Activated CD8-positive, alpha-beta memory T cell treated with anti-CD3 and anti-CD28 coated beads for 24 hours (primary cell): ENCODE measurements at regions not wholly inside any gene's neighbourhood (a gene's known extent, or its start where the extent isn't known, plus 50 kb on each side); places are given as distances from the start of the nearest gene placed in this dataset.

ENCODE experiments used
- DNase-seq: peaks from one replicate; pipeline ENCODE4 v3.0.0-alpha.2; 2020

- DNase-seq: no peak
These were observed 288.0 kb upstream of the PLET1 start for GRCh38 chr11:112548641-112549040.

GRCh38 chr11:112553205-112553731, 292.6 kb upstream of the PLET1 start:
- no peak for DNase-seq

GRCh38 chr11:112554586-112554985, 293.9 kb upstream of the PLET1 start:
- DNase-seq: no peak

GRCh38 chr11:112555491-112556364, 295.1 kb upstream of the PLET1 start:
- DNase-seq: peak; percentile 87

- DNase-seq: no peak
These were observed 298.0 kb upstream of the PLET1 start for GRCh38 chr11:112558691-112559090.

GRCh38 chr11:112563808-112564207, 303.1 kb upstream of the PLET1 start:
- DNase-seq: no peak

DNA sequence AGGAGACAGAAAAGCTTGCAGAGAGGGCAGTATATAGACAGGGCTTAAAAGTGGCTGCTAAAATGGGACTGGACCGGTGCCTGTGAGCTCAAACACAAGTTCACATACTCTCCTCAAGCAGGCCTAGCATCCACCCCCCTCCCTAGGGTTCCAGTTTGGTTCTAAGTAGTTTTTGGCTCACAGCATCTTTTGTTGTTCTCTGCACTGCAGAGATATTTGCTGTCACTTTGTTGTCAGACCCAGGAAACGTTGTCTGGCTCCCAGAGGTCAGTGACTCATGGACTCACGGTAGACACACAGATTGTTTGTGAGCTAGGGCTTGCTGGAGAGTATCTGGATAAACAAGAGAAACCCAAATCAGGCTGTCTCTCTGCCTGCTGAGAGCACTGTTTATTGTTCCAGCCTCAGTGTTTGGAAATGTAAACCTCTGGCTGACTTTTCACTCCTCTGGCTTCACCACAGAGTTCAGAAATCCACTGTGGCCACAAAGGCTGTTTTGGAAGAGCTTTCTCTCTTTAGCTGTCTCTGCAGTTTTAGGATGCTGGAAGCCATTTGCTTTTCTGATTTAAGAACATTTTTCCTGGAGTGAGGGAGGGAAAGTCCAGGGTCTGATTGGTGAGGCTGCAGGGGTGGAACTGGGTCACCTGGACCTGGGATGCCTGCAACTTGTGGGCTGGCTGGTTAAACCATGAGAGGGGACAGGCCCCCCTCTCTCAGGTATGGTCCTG, 303.7 kb upstream of the PLET1 start:
- DNase-seq: no peak

- DNase-seq: no peak
These were observed 304.9 kb upstream of the PLET1 start for GRCh38 chr11:112565551-112565950.

GRCh38 chr11:112566124-112566523, 305.5 kb upstream of the PLET1 start:
- DNase-seq: no peak

DNA sequence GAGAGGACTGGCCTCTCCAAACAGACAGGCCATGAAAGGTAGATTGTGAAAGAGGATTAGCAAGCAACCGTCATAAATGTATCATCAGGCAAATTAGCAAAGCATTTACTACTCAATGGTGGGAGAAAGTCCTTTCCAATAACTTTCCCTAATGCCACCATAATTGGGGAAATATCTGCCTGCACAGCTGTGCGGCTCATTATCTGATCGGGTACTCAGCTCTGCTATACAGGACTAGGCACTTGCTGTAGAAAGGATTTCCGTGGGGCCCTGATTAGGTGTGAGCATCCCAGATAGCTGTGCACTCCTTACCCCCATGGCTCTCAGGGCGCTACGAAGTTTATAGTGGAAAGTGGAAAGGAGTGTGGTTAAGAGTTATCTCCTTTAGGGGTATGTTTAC, 309.7 kb upstream of the PLET1 start:
- DNase-seq: no peak

DNA sequence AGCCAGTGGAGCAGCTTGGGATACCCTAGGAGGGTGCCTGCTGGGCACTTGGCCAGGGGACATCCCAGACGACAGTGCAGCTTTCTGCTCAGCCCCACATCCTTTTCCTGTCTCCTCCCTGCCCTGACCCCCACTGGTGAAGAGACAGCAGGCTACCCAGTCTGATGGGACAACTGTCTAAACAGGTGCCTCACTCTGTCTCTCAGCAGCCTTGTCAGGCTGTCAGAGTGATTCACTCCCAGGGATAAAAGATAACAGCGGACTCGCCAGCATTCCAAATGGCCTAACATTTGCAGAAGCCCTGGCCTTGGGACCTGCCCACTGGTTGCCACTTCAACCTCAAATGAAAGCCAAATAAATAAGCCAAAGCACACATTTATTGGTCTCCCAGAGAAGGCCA, 318.6 kb upstream of the PLET1 start:
- DNase-seq: no peak

DNA sequence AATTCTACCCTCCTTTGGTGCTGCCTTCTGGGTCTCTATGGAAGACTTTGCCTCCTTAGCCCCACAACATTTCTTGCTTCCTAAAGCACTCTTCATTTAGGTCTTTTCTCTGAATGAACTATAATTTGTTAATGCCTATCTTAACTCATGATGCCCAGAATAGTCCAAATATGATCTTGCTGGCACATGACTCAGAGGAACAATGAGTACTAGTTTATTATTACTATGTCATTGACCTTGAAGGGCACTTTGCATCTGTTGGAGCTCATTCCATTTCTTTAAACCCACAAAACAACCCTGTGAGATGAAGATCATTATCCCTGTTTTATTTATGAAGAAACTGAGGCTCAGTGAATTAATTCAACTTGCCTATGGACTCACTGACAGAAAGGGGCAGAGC, 320.2 kb upstream of the PLET1 start:
- DNase-seq: no peak

DNA sequence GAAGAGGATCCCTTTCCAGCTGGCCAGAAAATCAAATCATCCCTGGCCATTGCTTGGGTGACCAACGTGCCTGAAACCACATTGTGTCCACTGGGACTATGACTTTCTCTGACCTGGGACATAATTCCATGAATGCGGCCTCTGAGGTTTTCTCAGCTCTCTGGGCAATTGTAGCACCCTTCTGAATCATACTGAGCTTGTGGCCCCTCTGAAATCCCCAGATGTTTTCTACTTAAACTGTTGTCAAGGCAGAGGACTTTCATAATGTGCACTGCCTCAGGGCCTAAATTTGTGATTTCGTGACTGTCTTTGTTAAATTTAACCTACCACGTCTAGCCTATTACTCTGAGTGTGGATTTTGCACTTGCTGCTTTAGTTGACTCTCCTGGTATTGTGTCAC, 321.1 kb upstream of the PLET1 start:
- DNase-seq: no peak

DNA sequence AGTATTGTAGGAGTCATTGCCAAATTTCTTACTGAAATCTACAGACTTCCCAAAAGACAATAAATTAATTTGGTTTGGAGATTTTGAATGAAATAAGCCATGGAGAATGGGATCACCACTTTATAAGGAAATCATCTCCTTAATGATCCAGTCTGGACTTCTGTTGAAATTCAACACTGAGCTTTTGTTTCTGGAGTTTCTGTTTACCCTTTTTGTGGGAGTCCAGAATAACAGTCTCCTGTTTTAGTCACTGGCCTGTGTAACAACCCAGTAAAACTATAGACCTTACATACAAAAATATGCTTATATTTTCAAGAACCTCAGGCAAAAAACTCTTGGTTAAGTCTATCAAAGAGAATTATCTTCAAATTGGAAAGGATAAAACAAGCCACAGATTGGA, 321.7 kb upstream of the PLET1 start:
- DNase-seq: no peak

GRCh38 chr11:112583261-112583893, 322.7 kb upstream of the PLET1 start:
- DNase-seq: no peak

DNA sequence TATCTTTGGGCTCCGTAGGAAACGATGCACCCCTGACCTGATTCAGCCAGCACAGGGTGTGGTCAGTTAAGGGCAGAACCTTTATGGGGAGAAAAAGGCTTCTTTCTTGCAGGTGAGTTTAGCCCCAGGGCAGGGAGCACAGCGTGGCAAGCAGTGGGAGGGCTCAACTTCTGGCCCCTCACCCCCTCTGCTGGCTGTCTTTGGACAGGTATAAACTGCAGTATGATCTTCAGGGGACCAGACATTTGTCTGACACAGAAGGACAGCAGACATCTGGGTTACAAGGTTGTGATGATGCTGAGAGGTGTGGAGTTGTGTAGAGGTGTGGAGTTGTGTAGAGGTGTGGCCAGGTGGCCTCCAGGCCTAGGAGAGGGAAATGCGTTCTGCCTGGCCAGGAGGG, 324.0 kb upstream of the PLET1 start:
- no peak for DNase-seq

DNA sequence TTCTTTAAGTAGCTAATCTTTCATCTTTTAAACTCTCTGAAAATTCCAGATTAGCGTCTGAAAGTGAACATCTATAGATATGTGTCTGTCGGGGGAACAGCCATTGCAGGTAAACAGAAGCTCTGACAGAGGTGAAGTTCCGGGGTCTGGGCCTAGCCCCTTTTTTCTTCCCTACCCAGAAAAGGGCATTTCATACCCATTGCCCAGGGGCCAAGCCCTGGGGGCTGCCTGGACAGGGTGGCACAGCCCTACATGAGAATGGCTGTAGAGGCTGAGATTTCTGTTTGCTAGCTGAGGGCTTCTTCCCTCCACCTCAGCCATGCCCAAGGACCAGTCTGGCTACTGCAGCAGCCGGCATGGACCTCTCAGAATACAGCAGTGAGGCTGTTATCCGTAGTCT, 327.0 kb upstream of the PLET1 start:
- DNase-seq: no peak

GRCh38 chr11:112588252-112588694, 327.6 kb upstream of the PLET1 start:
- DNase-seq: peak; percentile 59

DNA sequence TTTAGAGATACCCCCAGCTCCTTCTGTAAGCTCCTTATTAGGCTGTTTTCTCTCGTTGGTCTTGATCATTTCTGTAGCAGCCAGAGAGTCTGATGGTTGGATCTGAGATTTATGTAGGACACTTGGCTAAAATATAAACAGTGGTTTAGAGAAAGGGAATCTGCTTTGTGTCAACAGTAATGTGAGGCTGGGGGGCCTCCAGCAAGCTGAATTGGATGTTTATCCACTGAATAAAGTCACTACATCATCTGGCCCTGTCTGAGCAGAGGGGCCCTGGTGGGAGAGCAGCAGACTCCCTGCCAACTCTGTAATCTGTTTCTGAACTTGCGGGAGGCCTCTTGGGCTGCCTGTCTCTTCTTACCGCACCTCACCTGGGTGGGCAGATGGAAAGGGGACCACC, 328.5 kb upstream of the PLET1 start:
- DNase-seq: no peak

- DNase-seq: no peak
These were observed 330.1 kb upstream of the PLET1 start for GRCh38 chr11:112590764-112591163.

GRCh38 chr11:112593440-112593839, 332.8 kb upstream of the PLET1 start:
- DNase-seq: no peak

DNA sequence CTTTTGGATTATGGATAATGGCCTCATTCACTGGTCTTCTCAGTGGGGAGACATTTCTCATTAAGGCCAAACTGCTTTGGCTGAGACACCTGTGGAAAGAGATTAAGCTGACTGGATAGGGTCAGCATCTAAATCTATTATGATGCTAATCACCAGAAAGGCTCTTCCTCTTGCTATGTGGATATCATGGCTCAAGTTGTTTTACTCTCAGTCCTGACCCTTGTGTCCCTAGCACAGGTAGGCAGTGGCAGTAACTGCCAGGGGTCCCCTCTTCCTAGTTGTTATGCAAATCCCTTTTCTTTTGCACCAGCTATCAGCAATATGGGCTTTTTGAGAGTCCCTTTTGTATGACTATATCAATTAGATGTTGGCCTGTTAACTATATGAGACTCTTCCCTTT, 335.7 kb upstream of the PLET1 start:
- no peak for DNase-seq

DNA sequence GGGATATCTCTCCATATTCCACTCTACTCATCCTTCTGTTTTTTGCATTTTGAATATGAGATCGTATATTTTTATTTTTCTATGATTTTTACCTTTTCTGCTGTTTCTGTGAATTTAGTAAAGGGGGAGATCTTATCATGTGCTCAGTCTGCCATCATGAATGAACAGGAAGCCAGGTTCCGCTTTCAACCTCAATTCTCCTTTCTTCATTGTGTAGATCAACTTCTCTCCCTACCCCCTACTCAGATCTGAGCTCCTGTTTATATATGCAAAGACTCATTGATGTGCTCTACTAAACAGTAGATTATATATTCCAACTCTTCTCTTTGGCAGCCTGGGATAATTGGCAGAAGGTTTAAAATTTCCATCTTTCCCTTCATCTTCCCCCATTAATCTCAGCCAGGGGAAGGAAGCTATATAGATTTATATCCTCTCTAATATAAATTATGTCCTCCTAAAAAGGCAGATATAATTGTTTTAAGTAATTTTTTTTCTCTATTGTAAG, 336.7 kb upstream of the PLET1 start:
- DNase-seq: no peak
